ENCODE measurements at regions not wholly inside any gene's neighbourhood (a gene's known extent, or its start where the extent isn't known, plus 50 kb on each side); places are given as distances from the start of the nearest gene placed in this dataset.

- Histone ChIP-seq H3K27me3 (ENCODE audit: control insufficient read depth, low read length) (no peaks in the 10 kb centered on the region), H3K4me2 (ENCODE audit: low read length) (no peak overlapping the region), H3K4me3 (ENCODE audit: low read length) (no peak overlapping the region), H3K79me2 (ENCODE audit: control insufficient read depth, low read length) (no peaks in the 10 kb centered on the region), H3K27ac (ENCODE audit: low read depth, low read length) (no peak overlapping the region), H3K4me1 (ENCODE audit: control insufficient read depth, low read length) (no peaks in the 10 kb centered on the region), H4K20me1 (ENCODE audit: control insufficient read depth, insufficient read depth, low read depth, low read length) (no peaks in the 10 kb centered on the region), H3F3A (ENCODE audit: control insufficient read depth, insufficient read depth) (no peaks in the 10 kb centered on the region), H3K36me3 (ENCODE audit: control insufficient read depth, low read length) (no peaks in the 10 kb centered on the region), H3K9me3 (ENCODE audit: control insufficient read depth, insufficient read depth, low read length) (no peaks in the 10 kb centered on the region), H3K9me2 (replicated peaks; ENCODE audit: control insufficient read depth, low read length) (no peaks in the 10 kb centered on the region; the same call in 1 of the 2 replicates)
- TF ChIP-seq CTCF (IDR thresholded peaks at IDR 0.05; ENCODE audit: low read depth, low read length, poor library complexity, severe bottlenecking) (no peak), EZH2phosphoT487 (IDR thresholded peaks at IDR 0.05; ENCODE audit: borderline replicate concordance, low read length) (no peak)
These were observed 222.0 kb downstream of the TMEM182 start for GRCh38 chr2:102983786-102984185.

DNA sequence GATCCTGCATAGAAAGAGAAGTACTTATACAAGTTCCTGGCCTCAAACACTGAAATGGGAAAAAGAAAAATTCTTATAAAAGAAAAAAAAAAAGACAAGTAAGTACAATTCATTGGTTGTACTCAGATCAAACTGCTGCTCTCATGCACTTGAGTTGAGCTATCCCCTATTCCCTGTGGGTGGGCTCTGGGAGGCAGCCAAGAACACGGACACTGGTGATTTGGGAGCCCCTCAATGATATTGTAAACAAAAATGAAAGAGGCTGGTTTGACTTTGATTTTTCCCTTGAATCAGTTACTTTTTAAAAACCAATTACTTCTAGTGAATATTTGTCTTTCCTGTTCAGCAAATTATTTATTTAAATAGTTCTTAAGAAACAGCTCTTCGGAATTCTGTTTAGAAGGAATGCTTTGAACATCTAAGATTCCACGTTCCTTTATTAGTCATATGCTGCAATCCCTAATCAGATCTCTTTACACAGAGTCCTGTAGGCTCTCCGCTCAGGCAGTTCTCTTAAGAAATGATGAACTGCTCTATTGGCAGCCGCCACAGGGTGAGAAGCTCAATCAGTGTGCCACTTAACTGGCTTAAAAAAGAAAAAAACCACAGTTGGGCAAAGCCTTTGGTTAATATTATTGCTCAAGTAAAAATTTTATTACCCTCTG is 225.1 kb downstream of the TMEM182 start:
- H3K4me1 ChIP-seq (ENCODE audit: control insufficient read depth, low read length), result no peaks in the 10 kb centered on the region
- H3K36me3 ChIP-seq (ENCODE audit: control insufficient read depth, low read length), result no peaks in the 10 kb centered on the region
- no peak for TF ChIP-seq CTCF (IDR thresholded peaks at IDR 0.05; ENCODE audit: low read depth, low read length, poor library complexity, severe bottlenecking)

GRCh38 chr2:102992607-102993006 is 230.8 kb downstream of the TMEM182 start:
- no peaks in the 10 kb centered on the region for H3F3A ChIP-seq (ENCODE audit: control insufficient read depth, insufficient read depth)

More for the DNA sequence above, 225.1 kb downstream of the TMEM182 start:
- H3F3A ChIP-seq (ENCODE audit: control insufficient read depth, insufficient read depth), result no peaks in the 10 kb centered on the region
- H3K9me2 ChIP-seq (replicated peaks; ENCODE audit: control insufficient read depth, low read length), result no peaks in the 10 kb centered on the region
- no peak overlapping the region for H3K4me2 ChIP-seq (ENCODE audit: low read length)
- H3K4me3 ChIP-seq (ENCODE audit: low read length), result no peak overlapping the region
- H3K27ac ChIP-seq (ENCODE audit: low read depth, low read length), result no peak overlapping the region
- no peaks in the 10 kb centered on the region for H3K27me3 ChIP-seq (ENCODE audit: control insufficient read depth, low read length)
- no peaks in the 10 kb centered on the region for H4K20me1 ChIP-seq (ENCODE audit: control insufficient read depth, insufficient read depth, low read depth, low read length)
- H3K9me3 ChIP-seq (ENCODE audit: control insufficient read depth, insufficient read depth, low read length), result no peaks in the 10 kb centered on the region
- no peaks in the 10 kb centered on the region for H3K79me2 ChIP-seq (ENCODE audit: control insufficient read depth, low read length)

More at GRCh38 chr2:102992607-102993006, 230.8 kb downstream of the TMEM182 start:
- H3K79me2 ChIP-seq (ENCODE audit: control insufficient read depth, low read length), result no peaks in the 10 kb centered on the region
- no peaks in the 10 kb centered on the region for H3K27me3 ChIP-seq (ENCODE audit: control insufficient read depth, low read length)
- no peak overlapping the region for H3K4me3 ChIP-seq (ENCODE audit: low read length)
- no peaks in the 10 kb centered on the region for H3K9me3 ChIP-seq (ENCODE audit: control insufficient read depth, insufficient read depth, low read length)
- no peak overlapping the region for H3K27ac ChIP-seq (ENCODE audit: low read depth, low read length)
- H3K4me1 ChIP-seq (ENCODE audit: control insufficient read depth, low read length), result no peaks in the 10 kb centered on the region
- no peaks in the 10 kb centered on the region for H3K9me2 ChIP-seq (replicated peaks; ENCODE audit: control insufficient read depth, low read length)
- no peaks in the 10 kb centered on the region for H3K36me3 ChIP-seq (ENCODE audit: control insufficient read depth, low read length)
- no peaks in the 10 kb centered on the region for H4K20me1 ChIP-seq (ENCODE audit: control insufficient read depth, insufficient read depth, low read depth, low read length)
- no peak overlapping the region for H3K4me2 ChIP-seq (ENCODE audit: low read length)
- no peak for TF ChIP-seq EZH2phosphoT487 (IDR thresholded peaks at IDR 0.05; ENCODE audit: borderline replicate concordance, low read length)
- TF ChIP-seq CTCF (IDR thresholded peaks at IDR 0.05; ENCODE audit: low read depth, low read length, poor library complexity, severe bottlenecking), result no peak

Measured in DOHH2 (cell line).